Stimulated activated CD4-positive, alpha-beta T cell treated with anti-CD3 and anti-CD28 coated beads, Interleukin-2, amount 100 ng/mL, for 48 hours (primary cell): ENCODE measurements at regions not wholly inside any gene's neighbourhood (a gene's known extent, or its start where the extent isn't known, plus 50 kb on each side); places are given as distances from the start of the nearest gene placed in this dataset.

Source experiments
- DNase-seq, 2 donors: peaks; one replicate each; pipeline ENCODE4 v3.0.0-alpha.2; 2020

DNA sequence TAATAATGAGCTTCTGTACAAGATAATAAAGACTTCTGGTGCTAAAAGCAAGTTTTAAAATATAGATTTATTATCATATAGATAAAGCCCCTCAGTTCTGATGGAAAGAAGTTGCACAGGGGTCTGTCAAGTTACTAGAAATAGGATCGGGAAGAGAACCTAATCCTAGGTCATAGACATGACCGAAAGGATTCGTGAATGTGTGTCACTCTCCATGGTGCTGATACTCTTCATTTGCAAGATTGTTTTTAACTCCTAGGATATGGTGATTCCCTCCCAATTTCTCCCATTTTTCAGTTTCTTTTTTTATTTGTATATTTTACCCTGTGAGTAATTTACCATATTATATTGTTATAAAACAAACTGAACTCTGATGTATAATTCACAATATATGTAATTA is 58.9 kb upstream of the CTNNA2 start:
- no peak for DNase-seq

DNA sequence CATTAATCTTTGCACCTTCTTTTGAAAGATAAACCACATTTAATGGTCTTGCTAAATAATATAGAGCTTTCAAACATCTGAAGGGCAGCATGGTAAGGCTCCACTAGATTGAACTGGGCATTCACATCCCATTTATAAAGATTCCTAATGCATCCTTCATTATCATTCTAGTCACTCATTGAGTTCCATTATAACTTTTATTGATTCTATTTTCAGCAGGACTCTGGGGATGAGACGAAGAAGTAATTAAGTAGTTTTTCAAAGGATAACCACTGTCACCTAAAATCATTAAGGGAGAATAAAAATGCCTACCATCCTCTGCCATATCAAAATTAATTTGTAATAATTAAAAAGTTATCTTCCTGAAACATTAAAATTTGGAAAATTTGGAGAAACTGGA is 60.2 kb upstream of the CTNNA2 start:
- DNase-seq = no peak

DNA sequence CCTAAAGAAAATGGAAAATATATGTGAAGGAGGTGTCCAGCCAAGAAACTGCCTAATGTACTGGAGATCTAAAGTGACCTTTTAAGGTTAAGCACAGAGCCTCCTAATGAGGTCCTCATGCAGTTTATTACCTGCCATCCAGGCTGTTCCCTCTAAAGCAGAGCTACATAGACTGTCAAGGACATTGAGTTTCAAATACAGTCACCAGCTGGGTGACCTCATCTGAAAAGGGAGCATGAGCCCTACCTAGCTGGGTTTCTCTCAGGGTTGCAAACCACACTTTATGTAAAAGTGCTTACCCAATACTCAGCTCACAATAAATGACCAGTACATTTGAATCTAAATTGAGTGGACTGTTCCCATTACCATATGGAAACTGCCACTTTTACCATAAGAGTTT is 65.4 kb upstream of the CTNNA2 start:
- no peak for DNase-seq

DNA sequence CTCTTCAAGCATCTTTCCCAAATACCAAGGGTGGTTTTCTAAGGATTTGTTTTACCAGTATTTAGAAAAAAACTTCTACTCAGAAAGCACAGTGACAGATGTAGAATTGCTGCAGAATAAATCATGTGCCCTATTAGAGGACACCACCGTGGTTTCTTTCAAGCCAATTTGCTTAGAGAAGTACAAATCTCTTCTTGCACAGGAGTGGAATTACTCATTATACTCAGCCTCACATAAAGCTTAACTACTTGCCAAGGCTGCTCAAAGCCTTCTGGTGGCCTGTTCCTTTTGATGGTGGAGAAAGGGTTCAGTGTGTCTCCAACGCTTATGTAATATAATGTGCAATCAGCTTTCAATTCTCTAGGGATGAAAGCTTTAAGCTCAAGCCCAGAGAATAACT is 66.5 kb upstream of the CTNNA2 start:
- no peak for DNase-seq

DNA sequence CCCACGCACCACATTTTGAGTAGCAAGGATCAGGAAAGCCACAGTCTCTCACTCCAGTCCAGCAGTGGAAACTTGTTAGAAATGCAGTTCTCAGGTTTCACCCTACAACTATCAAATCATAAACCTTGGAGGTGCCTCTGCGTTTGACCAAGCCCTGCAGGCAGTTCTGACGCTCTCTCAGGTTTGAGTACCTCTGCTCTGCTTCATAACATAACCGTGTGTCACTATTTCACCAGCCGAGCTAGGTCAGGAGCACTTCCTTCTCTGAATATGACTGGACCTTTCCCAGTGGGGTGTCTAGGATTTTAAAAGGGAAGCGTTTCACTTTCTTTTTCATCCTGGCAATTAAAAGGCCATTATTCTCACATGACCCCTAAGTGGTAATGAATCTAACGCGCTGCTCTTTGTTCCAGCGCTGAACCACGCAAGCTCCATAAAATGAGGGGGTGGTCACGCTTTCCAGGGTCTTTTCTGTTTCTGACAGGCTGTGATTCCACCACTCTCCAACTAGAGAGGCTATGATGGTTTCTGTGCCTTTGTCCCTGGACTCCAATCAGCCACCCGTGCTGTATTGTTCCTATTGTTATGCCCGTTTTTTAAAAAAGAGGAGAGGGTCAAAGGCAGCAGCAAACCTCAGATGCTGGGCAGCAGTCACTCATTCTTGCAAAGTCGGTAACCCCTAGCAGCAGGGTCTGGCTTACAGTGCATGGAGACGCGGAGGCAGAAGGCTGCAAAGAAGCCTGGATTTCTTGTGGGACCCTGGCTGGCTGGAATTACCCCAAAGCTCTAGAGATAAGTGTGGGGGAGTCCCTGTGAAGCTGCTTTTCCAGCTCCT is 75.2 kb upstream of the CTNNA2 start:
- DNase-seq = no peak

DNA sequence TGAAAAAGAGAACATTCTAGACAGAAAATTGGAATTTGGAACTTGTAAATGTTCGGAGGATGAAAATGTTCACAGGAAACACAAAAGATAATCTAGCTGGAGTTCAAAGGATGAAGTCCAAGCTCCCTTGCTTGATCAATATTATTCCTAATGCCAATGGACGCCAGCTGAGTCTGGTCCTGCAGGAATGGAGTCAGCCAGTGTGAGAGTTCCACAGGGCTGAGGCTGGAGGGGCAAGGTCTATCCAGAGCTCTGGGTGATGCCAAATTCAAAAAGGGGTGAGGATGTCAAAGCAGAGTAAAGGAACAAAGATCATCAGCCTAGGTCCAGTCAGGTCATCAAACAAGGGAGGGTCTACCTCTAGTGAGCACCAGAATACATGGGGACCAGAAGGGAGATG is 78.5 kb upstream of the CTNNA2 start:
- DNase-seq = no peak

DNA sequence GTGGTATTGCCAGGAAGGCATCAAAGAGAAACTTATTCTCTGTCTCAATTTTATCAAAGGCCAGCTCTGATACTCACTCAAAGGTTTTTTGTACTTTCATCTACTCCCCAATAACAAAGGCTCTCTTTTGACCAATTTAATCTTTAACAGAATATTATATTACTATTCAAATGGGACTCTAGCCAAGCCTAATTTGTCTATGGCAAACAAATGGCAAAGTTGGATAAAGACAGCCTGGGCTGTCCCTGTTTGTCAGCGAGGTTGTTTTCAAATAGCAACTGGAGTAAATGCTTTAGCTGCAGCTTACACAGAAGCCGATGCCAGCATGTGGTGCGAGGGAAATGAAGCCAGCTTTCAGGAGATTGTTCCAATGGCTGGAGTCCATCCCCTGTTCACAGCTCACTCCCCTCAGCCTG is 80.1 kb upstream of the CTNNA2 start:
- DNase-seq = no peak

DNA sequence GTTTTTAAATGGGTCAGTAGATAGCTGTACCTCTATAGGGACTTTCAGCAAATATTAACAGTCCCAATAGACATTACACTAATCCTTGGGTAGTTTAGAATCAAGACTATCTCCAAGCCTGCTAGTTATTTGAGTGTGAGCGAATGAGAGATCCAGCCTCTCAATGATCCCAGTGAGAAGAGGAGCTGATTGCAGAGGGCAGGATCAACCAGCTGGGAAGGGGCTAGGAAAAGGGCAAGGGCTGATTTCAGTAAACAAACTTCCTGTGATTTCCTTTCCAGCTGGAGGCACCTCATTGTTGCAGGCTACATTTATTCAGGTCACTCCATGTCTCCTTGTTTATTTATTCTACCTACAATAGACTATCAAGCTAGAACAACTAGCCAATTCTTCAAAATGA is 84.1 kb upstream of the CTNNA2 start:
- no peak for DNase-seq

DNA sequence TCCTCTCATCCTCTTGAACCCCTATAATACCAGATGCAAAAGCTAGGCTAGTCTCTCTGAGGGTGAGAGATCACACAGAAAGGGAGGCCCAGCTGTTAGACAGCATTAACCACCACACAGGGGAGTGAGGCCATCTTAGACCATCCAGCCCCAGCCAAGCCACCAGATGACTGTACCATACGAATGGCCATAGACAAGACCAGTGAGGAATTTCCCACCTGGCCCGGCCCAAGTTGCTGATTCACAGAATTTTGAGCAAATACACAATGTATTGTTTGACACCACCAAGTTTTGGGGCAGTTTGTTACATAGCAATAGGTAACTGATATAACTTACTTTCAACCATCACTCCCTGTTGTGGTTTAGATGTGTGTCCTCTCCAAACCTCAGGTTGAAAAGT is 98.2 kb upstream of the CTNNA2 start:
- no peak for DNase-seq

DNA sequence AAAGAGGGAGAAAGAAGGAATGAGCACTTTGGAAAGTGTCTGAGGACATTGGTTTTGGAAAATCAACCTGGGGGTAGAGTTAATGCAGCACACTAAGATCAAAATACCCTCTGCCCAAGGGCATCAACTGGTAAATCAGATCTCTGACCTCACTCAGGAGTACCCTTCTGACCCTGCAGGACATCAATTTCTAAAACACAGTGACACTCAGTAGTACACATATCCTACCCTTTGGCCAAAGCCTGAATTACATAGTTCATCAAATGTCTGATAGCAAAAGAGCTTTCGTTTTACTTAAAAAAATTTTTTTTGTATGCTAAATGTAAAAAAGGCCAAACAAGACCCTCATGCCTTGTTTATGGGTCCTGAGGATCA is 118.4 kb upstream of the CTNNA2 start:
- DNase-seq = no peak

DNA sequence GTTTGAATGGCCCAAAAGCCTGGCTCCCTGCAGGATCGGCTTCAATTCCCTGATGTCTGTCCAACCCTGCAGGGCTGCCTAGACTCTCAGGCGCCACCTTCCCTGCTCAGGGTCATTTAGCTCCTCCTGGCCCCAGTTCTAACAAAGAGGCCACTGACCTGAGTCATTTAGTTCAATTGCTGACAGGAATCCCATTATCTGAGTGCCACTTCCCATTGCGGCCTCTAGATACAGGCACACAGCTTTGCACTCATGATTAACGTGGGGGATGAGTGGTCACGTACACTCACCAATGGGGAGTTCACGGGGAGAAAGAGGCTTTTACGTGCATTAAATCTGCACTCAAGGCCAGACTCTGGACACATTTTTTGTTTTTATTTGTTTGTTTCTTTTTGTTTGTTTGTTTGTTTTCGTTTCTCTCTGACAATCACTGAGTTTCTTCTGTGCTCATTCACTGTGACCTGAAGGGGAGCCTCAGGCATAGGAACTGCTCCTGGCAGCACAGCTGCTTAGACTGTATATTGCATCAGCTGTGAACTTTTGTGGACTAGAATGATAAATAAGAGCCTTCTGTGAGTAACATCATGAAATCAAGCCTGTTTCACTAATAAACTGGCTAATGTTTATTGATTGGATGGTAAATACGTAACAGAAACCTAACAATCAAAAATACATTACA is 118.9 kb upstream of the CTNNA2 start:
- no peak for DNase-seq

DNA sequence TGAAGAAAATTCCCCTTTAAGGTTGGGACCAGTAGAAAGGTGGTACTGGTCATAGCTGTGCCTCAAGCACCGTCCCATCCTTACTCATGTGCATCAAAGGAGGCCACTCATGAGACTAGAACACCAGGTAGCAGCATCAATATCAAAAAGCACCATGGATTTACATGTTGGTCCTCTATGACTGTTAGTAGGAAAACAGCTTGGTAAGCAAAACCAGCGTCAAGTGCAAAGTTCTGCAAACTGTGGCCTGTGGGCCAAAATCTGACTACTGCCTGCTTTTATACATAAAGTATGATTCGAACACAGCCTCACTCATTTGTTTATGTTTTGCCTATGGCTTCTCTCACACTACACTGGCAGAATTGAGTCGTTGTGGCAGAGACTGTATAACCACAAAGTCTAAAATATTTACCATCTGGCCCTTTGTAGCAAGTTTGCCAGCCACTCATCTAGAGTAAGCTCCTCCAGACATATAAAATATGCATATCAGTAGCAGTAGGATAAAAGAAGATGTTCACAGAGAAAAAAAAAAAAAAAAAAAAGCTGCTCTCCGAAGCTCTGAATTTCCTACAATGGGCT is 119.7 kb upstream of the CTNNA2 start:
- DNase-seq = no peak

DNA sequence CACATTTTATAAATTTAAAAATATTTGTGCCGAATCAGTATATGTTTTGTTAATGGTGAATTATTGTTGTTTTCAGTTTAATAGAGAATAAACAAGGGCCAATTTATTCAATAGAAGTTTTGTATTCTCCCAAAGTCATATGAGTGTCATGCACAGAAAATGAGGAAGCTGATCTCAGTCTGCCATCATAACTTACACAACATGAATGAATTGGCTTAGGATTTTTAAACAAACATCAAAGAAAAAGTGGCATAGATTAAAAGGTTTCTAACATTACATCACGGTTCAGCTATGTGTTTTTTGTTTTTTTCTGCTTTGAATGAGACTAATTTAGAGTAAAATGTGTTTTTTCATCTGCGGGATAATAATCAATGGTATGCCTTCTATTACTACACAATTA is 123.4 kb upstream of the CTNNA2 start:
- DNase-seq = no peak

DNA sequence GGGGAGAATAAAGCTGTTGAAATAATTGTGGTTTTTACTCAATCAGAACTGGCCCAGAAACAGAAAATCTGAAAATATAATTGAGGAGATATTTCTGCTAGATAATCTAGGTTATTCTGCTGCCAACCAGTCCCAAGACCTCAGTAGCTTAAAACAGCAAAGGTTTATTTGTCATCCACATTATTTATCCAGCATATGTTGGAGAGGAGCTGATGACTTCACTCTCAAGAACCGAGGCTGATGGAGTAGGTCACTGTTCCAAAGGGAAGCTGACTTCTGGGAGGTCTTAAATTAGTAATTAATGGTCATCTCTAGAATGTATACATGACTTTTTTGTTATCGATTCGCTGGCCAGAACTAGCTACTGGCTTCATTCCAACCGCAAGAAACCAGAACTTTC is 124.8 kb upstream of the CTNNA2 start:
- DNase-seq = no peak

DNA sequence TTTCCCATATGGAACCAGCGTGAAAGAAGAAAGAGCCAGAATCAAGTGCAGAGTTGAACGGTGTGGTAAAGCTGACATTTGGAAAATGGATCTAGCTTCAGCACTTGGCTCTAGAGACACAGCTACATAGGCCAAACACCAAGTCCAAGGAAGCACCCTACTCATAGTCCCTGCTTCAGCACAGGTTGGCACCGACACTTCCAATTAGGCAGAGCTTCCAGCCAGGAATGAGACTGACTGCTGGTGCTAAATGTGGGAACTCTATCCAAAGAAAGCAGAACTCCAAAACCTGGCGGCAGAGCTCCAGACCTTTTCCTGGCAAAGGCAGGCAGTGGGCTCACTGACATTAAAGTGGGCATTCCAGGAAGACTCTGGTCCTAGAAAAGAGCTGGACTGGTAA is 125.4 kb upstream of the CTNNA2 start:
- no peak for DNase-seq

DNA sequence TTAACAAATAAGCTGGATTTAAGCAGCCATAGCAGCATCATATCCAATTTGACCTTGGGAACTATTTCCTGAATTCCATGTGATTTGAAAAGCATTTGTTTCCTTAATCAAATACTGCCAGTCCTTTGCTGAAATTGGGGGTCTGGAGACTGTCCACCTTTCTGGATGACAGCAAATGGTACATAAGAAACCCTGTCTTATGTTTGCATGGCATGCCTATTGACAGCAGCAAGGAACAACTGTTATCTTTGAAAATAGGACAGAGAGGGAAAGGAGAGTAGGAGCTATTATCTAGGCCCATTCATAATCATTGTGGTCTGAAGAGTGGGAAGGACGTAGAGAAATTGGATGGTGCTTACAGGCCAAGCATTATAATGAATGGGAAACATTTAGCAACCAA is 129.2 kb upstream of the CTNNA2 start:
- DNase-seq = no peak

DNA sequence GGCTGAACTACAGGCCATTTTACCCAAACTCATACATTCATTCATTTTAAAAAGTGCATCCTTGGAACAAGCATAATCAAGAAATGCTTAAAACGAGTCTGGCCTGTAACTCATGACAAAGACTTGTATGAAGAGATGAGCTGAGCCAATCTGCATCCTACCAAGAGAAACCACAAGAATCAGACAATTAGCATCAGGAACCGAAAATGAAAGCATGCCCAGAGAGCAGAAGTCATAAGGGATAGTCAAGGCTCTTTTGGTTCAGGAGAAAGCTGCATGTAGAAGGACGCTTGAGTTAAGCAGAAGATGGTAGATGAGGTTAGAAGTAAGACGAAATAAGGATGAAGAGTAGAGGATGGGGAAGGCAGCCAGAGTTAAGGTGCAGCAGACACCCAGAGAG is 137.0 kb upstream of the CTNNA2 start:
- DNase-seq = no peak

DNA sequence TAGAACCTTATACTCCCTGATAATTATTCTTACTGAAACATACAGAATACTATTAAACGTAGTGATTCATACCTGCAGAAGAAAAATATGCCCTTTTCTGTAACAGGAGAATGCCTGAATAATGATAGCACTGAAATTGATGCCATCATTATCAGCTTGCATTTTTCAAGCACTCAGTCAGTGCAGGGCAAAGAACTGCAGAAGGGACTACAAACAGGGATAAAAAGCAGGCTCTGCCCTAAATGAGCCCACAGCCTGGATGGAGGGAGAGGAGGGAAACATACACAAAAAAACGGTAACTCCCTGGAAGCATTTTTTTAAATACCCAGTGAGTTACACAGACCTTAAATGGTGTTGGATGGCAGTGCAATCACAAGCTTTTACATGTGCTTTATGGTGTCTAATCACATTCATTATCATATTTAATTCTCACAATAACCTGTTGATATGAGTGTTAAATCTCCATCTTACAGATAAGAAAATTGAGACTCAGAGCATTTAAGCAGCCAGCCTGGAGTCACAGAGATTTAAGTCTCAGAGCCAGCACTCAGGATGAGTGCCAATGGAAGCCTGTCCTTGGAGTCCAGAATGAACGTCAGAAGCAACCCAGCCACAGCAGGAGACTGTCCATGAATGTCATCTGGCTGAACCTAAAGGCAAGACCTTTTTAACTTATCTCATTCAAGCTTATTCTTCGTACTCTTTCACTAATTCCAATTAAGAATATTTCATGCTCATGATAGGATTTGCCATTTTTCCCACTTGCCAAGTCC is 139.3 kb upstream of the CTNNA2 start:
- DNase-seq = no peak

DNA sequence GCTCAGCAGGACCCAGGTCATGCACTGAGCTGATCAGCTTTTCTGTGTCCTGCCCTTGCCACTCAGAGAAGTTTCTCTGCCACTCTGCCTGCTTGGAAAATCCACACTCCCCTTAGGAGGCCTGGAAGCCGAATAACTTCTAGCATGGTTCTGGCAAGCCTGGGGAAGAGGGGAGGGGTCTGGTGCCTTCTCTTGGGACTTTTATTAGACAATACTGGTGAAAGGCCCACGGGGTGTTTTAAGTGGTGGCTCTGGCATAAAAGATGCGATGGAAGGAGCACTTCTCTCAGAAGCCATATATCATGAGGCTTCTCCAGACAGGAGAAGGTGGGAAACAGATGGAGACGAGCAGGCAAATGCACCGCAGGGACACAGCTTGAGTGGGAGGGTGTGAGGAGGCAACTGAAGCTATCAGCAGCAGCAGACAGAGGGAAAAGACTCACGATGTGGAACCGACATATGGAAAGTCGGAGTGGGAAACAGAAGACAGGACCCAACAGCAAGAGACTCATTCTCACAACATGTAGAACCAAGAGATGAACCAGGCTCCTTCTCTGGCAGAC is 141.8 kb upstream of the CTNNA2 start:
- no peak for DNase-seq

DNA sequence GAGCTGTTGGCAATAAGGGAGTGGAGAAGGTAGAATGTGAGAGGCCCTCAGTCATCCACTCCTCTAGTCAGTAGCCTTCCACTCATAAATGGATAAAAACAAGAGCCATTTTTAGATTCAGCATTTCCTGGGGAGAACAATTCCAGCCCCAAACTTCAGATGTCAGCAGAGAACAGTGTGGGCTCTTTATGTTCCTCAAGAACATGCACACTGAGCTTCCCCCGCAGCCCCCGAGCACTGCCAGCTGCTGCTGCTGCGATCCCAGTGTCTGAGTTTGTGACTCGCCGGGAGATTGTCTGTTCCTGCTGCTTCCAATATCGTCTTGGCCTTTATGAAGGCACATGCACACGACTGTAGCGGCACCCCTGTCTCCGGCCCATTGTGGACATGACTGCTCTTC is 143.7 kb upstream of the CTNNA2 start:
- DNase-seq = no peak

DNA sequence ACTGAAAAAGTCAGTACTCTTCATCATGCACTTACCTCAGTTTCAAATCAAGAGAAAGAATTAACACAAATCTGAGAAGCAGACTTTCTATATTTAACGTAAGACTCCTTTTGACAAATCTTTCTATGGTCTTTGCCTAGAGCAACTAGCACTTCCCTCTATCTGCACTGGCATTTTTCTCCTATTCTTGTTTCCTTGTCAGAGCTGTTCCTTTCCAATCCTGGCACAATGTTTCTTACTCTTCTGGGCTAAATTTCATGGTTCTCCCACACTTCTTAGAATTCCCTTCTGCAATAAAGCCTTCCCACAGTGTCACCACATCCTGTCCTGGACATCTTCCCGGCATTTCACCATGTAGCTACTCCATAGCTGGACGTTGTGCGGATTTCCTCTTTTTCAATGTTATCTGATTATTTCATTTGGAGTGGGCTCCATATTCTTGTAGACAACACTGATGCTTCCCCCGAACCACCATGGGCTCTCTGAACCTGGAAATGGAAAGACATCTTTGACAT is 144.7 kb upstream of the CTNNA2 start:
- DNase-seq = no peak

DNA sequence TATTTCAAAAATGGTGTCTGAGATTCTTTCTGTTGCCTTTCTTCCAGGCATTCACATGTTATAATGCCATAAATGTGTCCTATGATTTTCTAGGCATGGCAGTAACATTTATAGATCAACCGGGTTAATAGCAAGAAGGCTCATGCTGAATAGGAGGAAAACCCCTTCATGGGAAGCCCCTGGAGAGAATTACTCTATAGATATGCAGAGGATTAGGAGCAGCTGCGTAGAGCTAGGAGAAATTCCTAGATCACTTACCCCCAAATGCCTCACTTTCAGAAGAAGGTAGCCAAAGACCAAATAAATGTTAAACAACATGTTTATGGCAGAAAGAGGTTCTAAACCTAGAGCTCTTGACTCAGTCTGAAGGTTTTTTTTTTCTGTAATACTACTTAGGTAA is 153.4 kb upstream of the CTNNA2 start:
- DNase-seq = no peak

DNA sequence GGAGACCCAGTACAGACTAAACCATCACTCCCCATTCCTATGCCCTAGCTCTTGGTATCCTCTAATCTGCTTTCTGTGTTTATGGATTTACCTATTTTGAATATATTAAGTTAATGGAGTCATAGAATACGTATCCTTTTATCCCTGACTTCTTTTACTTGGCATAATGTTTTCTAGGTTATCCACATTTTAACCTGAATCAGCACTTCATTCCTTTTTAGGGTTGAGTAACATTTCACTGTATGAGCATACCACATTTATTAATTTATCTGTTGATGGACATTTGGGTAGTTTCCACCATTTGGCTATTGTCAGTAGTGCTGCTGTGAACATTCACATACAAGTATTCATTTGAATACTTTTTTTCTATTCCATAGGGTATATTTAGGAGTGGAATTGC is 157.3 kb upstream of the CTNNA2 start:
- DNase-seq = no peak
